LNCaP clone FGC (cell line): ENCODE measurements at regions not wholly inside any gene's neighbourhood (a gene's known extent, or its start where the extent isn't known, plus 50 kb on each side); places are given as distances from the start of the nearest gene placed in this dataset.

Experiments
- DNase-seq: peaks from one replicate; pipeline ENCODE4 v3.0.0-alpha.2; 2011; ENCODE audit warnings: low read depth
- H3K4me3 ChIP-seq: 2 replicates; pipeline ENCODE4 v1.5.1; 2011; ENCODE audit warnings: mild to moderate bottlenecking, low read depth, low read length, control low read depth
- TF ChIP-seq, protein P1 (sequence below): IDR thresholded peaks from 2 replicates; pipeline ENCODE4 v1.5.1; 2012; ENCODE audit warnings: mild to moderate bottlenecking; ENCODE audit not compliant: control insufficient read depth, insufficient read depth; ENCODE audit errors: extremely low read depth

GRCh38 chr5:20609126-20609525, 621.1 kb upstream of the CDH18 start:
- no peak for DNase-seq
- no peak overlapping the region for H3K4me3 ChIP-seq
- TF ChIP-seq, protein P1, sequence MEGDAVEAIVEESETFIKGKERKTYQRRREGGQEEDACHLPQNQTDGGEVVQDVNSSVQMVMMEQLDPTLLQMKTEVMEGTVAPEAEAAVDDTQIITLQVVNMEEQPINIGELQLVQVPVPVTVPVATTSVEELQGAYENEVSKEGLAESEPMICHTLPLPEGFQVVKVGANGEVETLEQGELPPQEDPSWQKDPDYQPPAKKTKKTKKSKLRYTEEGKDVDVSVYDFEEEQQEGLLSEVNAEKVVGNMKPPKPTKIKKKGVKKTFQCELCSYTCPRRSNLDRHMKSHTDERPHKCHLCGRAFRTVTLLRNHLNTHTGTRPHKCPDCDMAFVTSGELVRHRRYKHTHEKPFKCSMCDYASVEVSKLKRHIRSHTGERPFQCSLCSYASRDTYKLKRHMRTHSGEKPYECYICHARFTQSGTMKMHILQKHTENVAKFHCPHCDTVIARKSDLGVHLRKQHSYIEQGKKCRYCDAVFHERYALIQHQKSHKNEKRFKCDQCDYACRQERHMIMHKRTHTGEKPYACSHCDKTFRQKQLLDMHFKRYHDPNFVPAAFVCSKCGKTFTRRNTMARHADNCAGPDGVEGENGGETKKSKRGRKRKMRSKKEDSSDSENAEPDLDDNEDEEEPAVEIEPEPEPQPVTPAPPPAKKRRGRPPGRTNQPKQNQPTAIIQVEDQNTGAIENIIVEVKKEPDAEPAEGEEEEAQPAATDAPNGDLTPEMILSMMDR = no peak

- TF ChIP-seq, protein P1 = no peak
- DNase-seq = no peak
- no peak overlapping the region for H3K4me3 ChIP-seq
Measured at GRCh38 chr5:20608567-20608966, 620.6 kb upstream of the CDH18 start.

DNA sequence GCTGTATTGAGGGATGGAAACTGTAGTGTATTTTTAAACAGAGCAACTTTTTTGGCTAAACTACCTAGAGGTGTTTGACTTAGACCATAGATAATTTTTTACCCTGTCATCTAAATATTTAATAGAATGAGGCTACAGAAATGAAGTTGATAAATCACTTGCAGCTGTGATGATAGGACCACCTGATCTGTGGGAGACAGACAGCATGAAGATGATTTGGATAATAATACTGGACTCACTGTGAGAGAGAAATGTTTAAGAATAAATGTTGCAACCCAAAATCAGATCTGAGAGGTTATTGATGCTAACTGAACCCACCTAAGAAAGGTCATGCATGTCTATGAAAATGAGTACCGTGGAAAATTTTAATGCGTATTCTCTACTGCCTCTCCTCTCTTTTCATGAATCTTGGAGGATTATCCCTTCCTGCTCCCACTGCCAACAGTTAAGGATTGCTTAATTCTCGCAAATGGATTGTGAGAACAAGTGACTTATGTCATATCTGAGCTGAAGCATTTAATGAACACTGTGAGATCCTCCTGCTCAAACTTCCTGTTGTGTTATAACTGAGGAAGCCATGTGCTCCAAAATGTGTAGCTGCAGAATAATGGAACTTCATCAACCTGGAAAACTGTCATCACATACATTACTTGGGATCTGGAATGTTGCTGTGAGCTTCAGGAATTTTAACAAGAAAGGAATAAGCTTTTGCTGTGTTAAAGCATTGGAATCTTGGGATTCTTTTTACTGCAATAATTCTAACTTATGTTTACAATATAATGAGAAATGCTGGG, 617.9 kb upstream of the CDH18 start:
- no peak overlapping the region for H3K4me3 ChIP-seq
- TF ChIP-seq, protein P1 = no peak
- no peak for DNase-seq

DNA sequence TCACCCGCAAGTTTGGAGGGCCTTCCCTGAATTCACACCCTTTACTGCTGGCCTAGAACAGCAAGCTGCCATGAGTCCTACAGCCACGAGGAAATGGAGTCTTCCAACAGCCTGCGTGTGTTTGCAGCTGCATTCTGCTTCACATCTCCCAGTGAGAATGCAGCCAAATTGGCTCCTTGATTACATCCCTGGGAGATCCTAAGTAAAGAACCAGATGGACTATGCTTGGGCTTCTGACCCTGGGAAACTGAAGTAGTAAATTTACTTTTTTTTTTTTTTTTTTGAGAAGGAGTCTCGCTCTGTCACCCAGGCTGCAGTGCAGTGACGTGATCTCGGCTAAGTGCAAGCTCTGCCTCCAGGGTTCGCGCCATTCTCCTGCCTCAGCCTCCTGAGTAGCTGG, 617.0 kb upstream of the CDH18 start:
- DNase-seq = no peak
- H3K4me3 ChIP-seq = no peak overlapping the region
- TF ChIP-seq, protein P1 = no peak

DNA sequence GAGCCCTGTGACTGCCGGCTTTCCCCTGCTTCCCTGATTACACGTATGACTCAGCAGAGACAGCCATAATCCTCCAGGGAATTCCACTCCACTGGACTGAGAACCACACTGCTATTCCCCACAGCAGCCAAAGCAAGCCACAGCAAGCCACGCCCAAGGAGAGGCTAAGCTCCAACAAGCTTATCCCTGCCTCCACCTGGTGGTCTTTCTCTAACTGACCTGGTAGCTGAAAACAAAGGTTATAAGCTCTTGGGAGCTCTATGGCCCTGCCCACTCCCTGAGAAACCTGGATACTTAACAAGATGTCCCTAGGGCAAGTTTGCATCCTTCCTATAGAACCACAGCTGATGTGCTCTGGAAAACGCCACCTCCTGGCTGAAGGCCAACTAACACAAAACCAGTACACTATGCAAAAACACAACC, 613.7 kb upstream of the CDH18 start:
- DNase-seq = no peak
- H3K4me3 ChIP-seq = no peak overlapping the region
- TF ChIP-seq, protein P1 = no peak

DNA sequence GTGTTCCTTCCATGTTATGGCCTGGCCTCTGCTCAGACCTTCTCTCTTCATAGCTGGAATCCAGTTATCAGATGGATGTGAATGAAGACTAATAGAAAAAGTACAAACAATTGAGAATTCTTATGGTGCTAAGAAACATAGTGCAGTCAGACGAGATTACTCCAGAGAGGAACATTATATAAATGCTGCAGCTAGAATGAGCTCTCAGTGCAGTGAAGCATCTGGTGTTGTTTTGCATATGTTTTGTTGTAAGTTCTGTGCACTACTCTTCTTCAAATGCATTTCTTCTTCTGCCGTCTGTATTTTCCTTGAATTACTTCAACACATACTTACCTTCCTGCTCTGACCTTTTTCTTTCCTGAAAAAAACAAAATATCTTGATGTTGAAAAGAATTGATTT, 602.4 kb upstream of the CDH18 start:
- DNase-seq = no peak
- TF ChIP-seq, protein P1 = no peak
- no peak overlapping the region for H3K4me3 ChIP-seq

DNA sequence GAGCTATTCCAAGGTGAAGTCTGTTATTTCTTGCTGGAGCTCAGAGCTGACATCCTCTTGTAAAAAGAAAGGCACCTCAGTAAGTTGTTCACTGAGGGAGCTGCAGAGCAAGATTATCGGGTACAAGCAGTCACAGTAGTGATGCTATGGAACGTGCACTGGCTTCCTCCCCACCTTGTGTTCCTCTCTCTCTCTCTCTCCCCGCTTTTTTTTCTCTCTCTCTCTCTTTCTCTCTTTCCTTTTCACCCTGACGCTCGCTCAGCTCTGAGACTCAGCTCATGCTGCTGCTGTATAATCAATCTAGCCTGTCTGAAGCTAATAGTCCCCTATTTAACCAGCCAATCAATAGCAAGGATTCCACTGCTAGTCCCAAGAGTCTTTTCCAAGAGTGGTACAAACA, 587.6 kb upstream of the CDH18 start:
- TF ChIP-seq, protein P1 = no peak
- H3K4me3 ChIP-seq = no peak overlapping the region
- no peak for DNase-seq
